ENCODE measurements at regions not wholly inside any gene's neighbourhood (a gene's known extent, or its start where the extent isn't known, plus 50 kb on each side); places are given as distances from the start of the nearest gene placed in this dataset.

GRCh38 chr1:184146202-184146601 is 94.7 kb downstream of the TSEN15 start:
- Histone ChIP-seq H3K4ac (replicated peaks; ENCODE audit: insufficient read length, low read depth, low read length) (no peak overlapping the region), H2BK12ac (ENCODE audit: low read depth, low read length) (no peak overlapping the region), H3K4me3 (ENCODE audit: extremely low read depth in 1 of 4, insufficient read depth in 2 of 4, low read depth in 3 of 4, low read length in 4 of 4) (no peak overlapping the region), H2BK120ac (replicated peaks; ENCODE audit: low read depth, low read length) (no peak overlapping the region), H4K20me1 (replicated peaks in 1 of 2; ENCODE audit: control insufficient read depth in 1 of 2, insufficient read depth in 2 of 2, low read length in 2 of 2) (no peaks in the 10 kb centered on the region), H3K23ac (ENCODE audit: insufficient read length) (no peak overlapping the region), H3K9ac (replicated peaks in 1 of 4; ENCODE audit: extremely low read depth in 1 of 4, low read depth in 3 of 4, low read length in 3 of 4) (no peak overlapping the region), H3K56ac (replicated peaks; ENCODE audit: insufficient read length, low read depth, low read length) (no peak overlapping the region), H3K14ac (ENCODE audit: insufficient read length) (no peak overlapping the region), H3K4me2 (ENCODE audit: insufficient read depth in 1 of 2, low read depth in 2 of 2, low read length in 2 of 2) (no peak overlapping the region), H3K27me3 (replicated peaks in 1 of 4; ENCODE audit: control insufficient read depth in 3 of 4, extremely low read depth in 1 of 4, insufficient read depth in 3 of 4, low read length in 3 of 4) (no peaks in the 10 kb centered on the region), H2BK20ac (ENCODE audit: low read length) (no peak overlapping the region), H3K79me1 (ENCODE audit: low read depth, low read length) (no peaks in the 10 kb centered on the region), H3K79me2 (ENCODE audit: control insufficient read depth in 1 of 2, insufficient read depth in 2 of 2, low read length in 2 of 2) (no peaks in the 10 kb centered on the region), H3K23me2 (ENCODE audit: low read depth, low read length) (no peaks in the 10 kb centered on the region), H2AK5ac (ENCODE audit: low read depth, low read length) (no peak overlapping the region), H3K4me1 (replicated peaks in 1 of 4; ENCODE audit: control insufficient read depth in 3 of 4, insufficient read depth in 4 of 4, low read length in 3 of 4) (no peaks in the 10 kb centered on the region), H4K8ac (ENCODE audit: extremely low read depth, insufficient read depth, low read length) (no peak overlapping the region), H3K9me3 (ENCODE audit: insufficient read depth in 2 of 2, low read depth in 1 of 2, low read length in 1 of 2) (peaks cover 0 to 3% of the 10 kb centered on the region in 2 experiments; a peak in 1 of 4 replicates), H2BK5ac (ENCODE audit: low read depth, low read length) (no peak overlapping the region), H4K91ac (replicated peaks; ENCODE audit: insufficient read length, low read length) (no peak overlapping the region), H2AFZ (ENCODE audit: low read length) (no peak overlapping the region), H2BK15ac (ENCODE audit: low read length) (no peak overlapping the region), H4K5ac (ENCODE audit: insufficient read length, low read depth, low read length) (no peak overlapping the region), H3K27ac (ENCODE audit: low read depth, low read length) (no peak overlapping the region), H3K36me3 (ENCODE audit: control insufficient read depth in 2 of 4, insufficient read depth in 4 of 4, low read length in 3 of 4) (no peaks in the 10 kb centered on the region), H3K18ac (ENCODE audit: extremely low read depth, low read length) (no peak overlapping the region)
- ChIA-PET CTCF (ENCODE audit: partially characterized antibody) (interaction anchor here (0.9 kb wide), 1 partner anchor 8 kb away, joined by 3 read pairs; no protein-coding TSS in a partner anchor), POLR2A (ENCODE audit: partially characterized antibody) (no interaction called here)
- WGBS, 2 experiments (ENCODE audit: extremely low coverage in 1 of 2, insufficient coverage in 1 of 2, insufficient read length in 1 of 2, insufficient replicate concordance in 2 of 2, low coverage in 1 of 2, low lambda C conversion rate in 2 of 2, missing lambda C conversion rate in 1 of 2): 89% methylated on average over 4 of the region's 4 CpGs; no CpG with 5 or more reads in 1 of the 2 experiments
- TF ChIP-seq TCF12 (IDR thresholded peaks at IDR 0.05; ENCODE audit: low read depth, low read length): no peak
- TF ChIP-seq FOSL1 (IDR thresholded peaks at IDR 0.05; ENCODE audit: insufficient read depth, low read depth, low read length): no peak
- TF ChIP-seq GABPA (IDR thresholded peaks at IDR 0.05; ENCODE audit: borderline replicate concordance, insufficient read depth, low read length): no peak
- no peak for TF ChIP-seq SUZ12 (IDR thresholded peaks at IDR 0.05; ENCODE audit: low read length)
- TF ChIP-seq MAFK (IDR thresholded peaks at IDR 0.05; ENCODE audit: low read depth, low read length): no peak
- no peak for TF ChIP-seq CBX8 (IDR thresholded peaks at IDR 0.05; ENCODE audit: borderline replicate concordance, low read depth, low read length)
- no peak for TF ChIP-seq EP300 (IDR thresholded peaks at IDR 0.05; ENCODE audit: borderline replicate concordance in 1 of 2, low read depth in 2 of 2, low read length in 2 of 2)
- no peak for TF ChIP-seq HDAC6 (IDR thresholded peaks at IDR 0.05; ENCODE audit: low read depth, low read length)
- TF ChIP-seq CHD2 (IDR thresholded peaks at IDR 0.05; ENCODE audit: low read length): no peak
- no peak for TF ChIP-seq SP1 (IDR thresholded peaks at IDR 0.05; ENCODE audit: low read depth, low read length)
- TF ChIP-seq TBP (IDR thresholded peaks at IDR 0.05; ENCODE audit: low read depth, low read length): no peak
- no peak for TF ChIP-seq ASH2L (IDR thresholded peaks at IDR 0.05; ENCODE audit: low read length)
- no peak for FAIRE-seq
- DNase-seq (ENCODE audit: low read depth in 1 of 2, low spot score in 2 of 2): no peak
